DOHH2 (cell line): ENCODE measurements at regions not wholly inside any gene's neighbourhood (a gene's known extent, or its start where the extent isn't known, plus 50 kb on each side); places are given as distances from the start of the nearest gene placed in this dataset.

Experiments used
- H3F3A ChIP-seq: fragments of 200-600 bp; sonication (generic), shearing (Covaris generic); 2 replicates; pipeline ENCODE4 v1.6.0; 2016; ENCODE audit warnings: antibody characterized with exemption, mild to moderate bottlenecking; ENCODE audit not compliant: control insufficient read depth, insufficient read depth
- H3K27ac ChIP-seq: fragments of 200-600 bp; sonication (generic); 2 replicates; pipeline ENCODE4 v1.5.1; 2014; ENCODE audit warnings: low read depth, mild to moderate bottlenecking, low read length, moderate library complexity
- H3K27me3 ChIP-seq: fragments of 200-600 bp; sonication (generic); 2 replicates; pipeline ENCODE4 v1.6.1; 2014; ENCODE audit warnings: mild to moderate bottlenecking, low read length, mixed read lengths; ENCODE audit not compliant: control insufficient read depth
- H3K36me3 ChIP-seq: fragments of 200-600 bp; sonication (generic); 2 replicates; pipeline ENCODE4 v1.6.1; 2014; ENCODE audit warnings: mild to moderate bottlenecking, low read length, moderate library complexity, mixed read lengths; ENCODE audit not compliant: control insufficient read depth
- H3K4me1 ChIP-seq: fragments of 200-600 bp; sonication (generic); 2 replicates; pipeline ENCODE4 v1.6.1; 2014; ENCODE audit warnings: mild to moderate bottlenecking, low read length, mixed read lengths; ENCODE audit not compliant: control insufficient read depth
- H3K4me2 ChIP-seq: fragments of 200-600 bp; sonication (generic); 2 replicates; pipeline ENCODE4 v1.6.0; 2014; ENCODE audit warnings: mild to moderate bottlenecking, low read length, moderate library complexity
- H3K4me3 ChIP-seq: fragments of 200-600 bp; sonication (generic); 2 replicates; pipeline ENCODE4 v1.5.1; 2014; ENCODE audit warnings: mild to moderate bottlenecking, low read length, mixed read lengths
- H3K79me2 ChIP-seq: fragments of 200-600 bp; sonication (generic); 2 replicates; pipeline ENCODE4 v1.6.1; 2014; ENCODE audit warnings: mild to moderate bottlenecking, low read length, mixed read lengths; ENCODE audit not compliant: control insufficient read depth
- H3K9me2 ChIP-seq: fragments of 200-600 bp; sonication (generic); replicated peaks from 2 replicates; pipeline ENCODE4 v1.6.1; 2014; ENCODE audit warnings: mild to moderate bottlenecking, low read length, mixed read lengths; ENCODE audit not compliant: control insufficient read depth
- H3K9me3 ChIP-seq: fragments of 200-600 bp; sonication (generic); 2 replicates; pipeline ENCODE4 v1.6.1; 2014; ENCODE audit warnings: antibody characterized with exemption, low read length, mixed read lengths; ENCODE audit not compliant: control insufficient read depth, insufficient read depth
- H4K20me1 ChIP-seq: fragments of 200-600 bp; sonication (generic); 2 replicates; pipeline ENCODE4 v1.6.0; 2014; ENCODE audit warnings: low read depth, mild to moderate bottlenecking, antibody characterized with exemption, low read length, moderate library complexity; ENCODE audit not compliant: control insufficient read depth, insufficient read depth
- CTCF ChIP-seq: fragments of 200-600 bp; sonication (generic); IDR thresholded peaks from one replicate; pipeline ENCODE4 v1.5.1; 2014; ENCODE audit warnings: antibody characterized with exemption, mild to moderate bottlenecking, low read depth, low read length; ENCODE audit not compliant: poor library complexity, severe bottlenecking
- EZH2phosphoT487 ChIP-seq: fragments of 200-600 bp; sonication (generic); IDR thresholded peaks from 2 replicates; pipeline ENCODE4 v1.6.1; 2017; ENCODE audit warnings: borderline replicate concordance, mild to moderate bottlenecking, antibody characterized with exemption, low read length, moderate library complexity, mixed read lengths

DNA sequence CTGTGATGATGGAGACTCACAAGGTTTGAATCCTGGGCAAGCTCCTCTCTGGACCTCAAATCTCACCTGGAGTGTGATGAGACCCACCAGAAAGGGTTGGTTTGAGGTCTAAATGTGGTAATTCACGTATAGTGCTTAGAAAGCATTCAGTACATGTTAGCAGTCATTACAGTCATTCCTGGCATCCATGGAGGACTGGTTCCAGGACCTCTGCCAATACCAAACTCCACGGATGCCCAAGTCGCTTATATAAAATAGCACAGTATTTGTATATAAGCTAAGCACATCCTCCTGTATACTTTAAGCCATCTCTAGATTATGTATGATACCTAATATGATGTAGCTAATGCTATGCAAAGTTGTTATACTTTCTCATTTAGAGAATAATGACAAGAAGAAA is 67.6 kb upstream of the CYP2D6 start:
- peaks cover 23% of the 10 kb centered on the region for H4K20me1 ChIP-seq

GRCh38 chr22:42196454-42196853 is 65.8 kb upstream of the CYP2D6 start:
- no peaks in the 10 kb centered on the region for H3K4me1 ChIP-seq
- H3K79me2 ChIP-seq = peaks cover 97% of the 10 kb centered on the region
- H3K9me3 ChIP-seq = no peaks in the 10 kb centered on the region
- H3K4me3 ChIP-seq = no peak overlapping the region
- H4K20me1 ChIP-seq = peaks cover 19% of the 10 kb centered on the region; the same call in 1 of the 2 replicates
- H3K27ac ChIP-seq = no peak overlapping the region
- H3K4me2 ChIP-seq = no peak overlapping the region
- H3K9me2 ChIP-seq = no peaks in the 10 kb centered on the region
- H3K27me3 ChIP-seq = no peaks in the 10 kb centered on the region
- H3K36me3 ChIP-seq = peaks cover 3% of the 10 kb centered on the region; the same call in 1 of the 2 replicates
- no peaks in the 10 kb centered on the region for H3F3A ChIP-seq
- TF ChIP-seq EZH2phosphoT487 (no peak), CTCF (no peak)

More for the DNA sequence above, 67.6 kb upstream of the CYP2D6 start:
- no peaks in the 10 kb centered on the region for H3F3A ChIP-seq
- peaks cover 97% of the 10 kb centered on the region for H3K79me2 ChIP-seq
- H3K36me3 ChIP-seq = peaks cover 9% of the 10 kb centered on the region; the same call in 1 of the 2 replicates
- H3K4me1 ChIP-seq = no peaks in the 10 kb centered on the region
- no peaks in the 10 kb centered on the region for H3K9me2 ChIP-seq
- TF ChIP-seq EZH2phosphoT487 = no peak
- TF ChIP-seq CTCF = no peak
- H3K4me2 ChIP-seq = no peak overlapping the region
- no peaks in the 10 kb centered on the region for H3K9me3 ChIP-seq
- no peaks in the 10 kb centered on the region for H3K27me3 ChIP-seq
- H3K27ac ChIP-seq = no peak overlapping the region
- no peak overlapping the region for H3K4me3 ChIP-seq

DNA sequence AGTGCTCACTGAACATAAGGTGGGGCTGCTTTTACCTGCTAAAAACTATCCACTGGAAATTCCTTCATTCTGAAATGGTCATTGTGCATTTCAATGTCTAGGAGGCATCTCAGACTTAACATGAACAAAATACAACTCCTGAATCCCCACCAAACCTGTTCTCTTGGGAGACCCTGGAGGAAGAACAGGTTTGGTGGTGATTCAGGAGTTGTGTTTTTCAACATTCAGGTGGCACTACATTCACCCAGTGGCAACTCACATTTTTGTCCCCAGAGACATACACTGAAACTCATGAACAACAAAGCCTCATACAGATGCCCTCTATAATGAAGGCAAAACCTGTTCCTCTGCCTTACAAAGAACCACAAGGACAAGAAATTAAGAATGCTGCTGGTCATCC is 64.3 kb upstream of the CYP2D6 start:
- no peaks in the 10 kb centered on the region for H3F3A ChIP-seq
- H3K4me2 ChIP-seq = no peak overlapping the region
- no peaks in the 10 kb centered on the region for H3K27me3 ChIP-seq
- no peak overlapping the region for H3K4me3 ChIP-seq
- peaks cover 22% of the 10 kb centered on the region for H4K20me1 ChIP-seq
- no peak overlapping the region for H3K27ac ChIP-seq
- no peaks in the 10 kb centered on the region for H3K4me1 ChIP-seq
- no peaks in the 10 kb centered on the region for H3K9me3 ChIP-seq
- no peaks in the 10 kb centered on the region for H3K9me2 ChIP-seq
- no peaks in the 10 kb centered on the region; the same call in 1 of the 2 replicates for H3K36me3 ChIP-seq
- H3K79me2 ChIP-seq = peaks cover 97% of the 10 kb centered on the region
- TF ChIP-seq CTCF (no peak), EZH2phosphoT487 (no peak)
